HG03097 (cell line): ENCODE measurements at regions not wholly inside any gene's neighbourhood (a gene's known extent, or its start where the extent isn't known, plus 50 kb on each side); places are given as distances from the start of the nearest gene placed in this dataset.
"Not testable (repeated sequence)": the region's sequence is repeated elsewhere in the genome, so short reads cannot be mapped to it uniquely, and the experiment has no call there.

ENCODE experiments used
- ATAC-seq: cut with Tn5 transposase; IDR thresholded peaks from one replicate; pipeline ENCODE4 v1.9.1; 2021; ENCODE audit not compliant: unreplicated experiment, low FRiP score

- ATAC-seq, result not testable (repeated sequence)
Measured at GRCh38 chr21:35552483-35552882, 503.4 kb upstream of the RUNX1 start.

GRCh38 chr21:35548904-35549615, 500.0 kb upstream of the RUNX1 start:
- no peak for ATAC-seq

- no peak for ATAC-seq
Measured at GRCh38 chr21:35547946-35548774, 499.1 kb upstream of the RUNX1 start.

GRCh38 chr21:35543746-35544145, 494.6 kb upstream of the RUNX1 start:
- no peak for ATAC-seq

GRCh38 chr21:35540950-35541638, 492.0 kb upstream of the RUNX1 start:
- no peak for ATAC-seq

GRCh38 chr21:35538386-35538785, 489.3 kb upstream of the RUNX1 start:
- ATAC-seq, result no peak

- ATAC-seq, result no peak
Measured at GRCh38 chr21:35537604-35538003, 488.5 kb upstream of the RUNX1 start.

- ATAC-seq, result no peak
Measured at GRCh38 chr21:35533893-35534292, 484.8 kb upstream of the RUNX1 start.

- ATAC-seq, result no peak
Measured at GRCh38 chr21:35530766-35531165, 481.7 kb upstream of the RUNX1 start.

- no peak for ATAC-seq
Measured at GRCh38 chr21:35529171-35529863, 480.2 kb upstream of the RUNX1 start.

- no peak for ATAC-seq
Measured at GRCh38 chr21:35528116-35529042, 479.3 kb upstream of the RUNX1 start.

- ATAC-seq, result no peak
Measured at GRCh38 chr21:35527358-35527757, 478.3 kb upstream of the RUNX1 start.

- no peak for ATAC-seq
Measured at GRCh38 chr21:35525443-35525842, 476.3 kb upstream of the RUNX1 start.

- no peak for ATAC-seq
Measured at GRCh38 chr21:35521852-35522505, 472.9 kb upstream of the RUNX1 start.

GRCh38 chr21:35521293-35521692, 472.2 kb upstream of the RUNX1 start:
- no peak for ATAC-seq

GRCh38 chr21:35520856-35521255, 471.8 kb upstream of the RUNX1 start:
- no peak for ATAC-seq

- no peak for ATAC-seq
Measured at GRCh38 chr21:35520302-35520701, 471.2 kb upstream of the RUNX1 start.

- ATAC-seq, result no peak
Measured at GRCh38 chr21:35517865-35518264, 468.8 kb upstream of the RUNX1 start.

- not testable (repeated sequence) for ATAC-seq
Measured at GRCh38 chr21:35516292-35516691, 467.2 kb upstream of the RUNX1 start.
